MM.1S (cell line): ENCODE measurements at regions not wholly inside any gene's neighbourhood (a gene's known extent, or its start where the extent isn't known, plus 50 kb on each side); places are given as distances from the start of the nearest gene placed in this dataset.

Experiments
- DNase-seq: peaks from one replicate; pipeline ENCODE4 v3.0.0-alpha.2; 2015
- H2AFZ ChIP-seq: fragments of 300-600 bp; sonication (generic); 2 replicates; pipeline ENCODE4 v1.6.0; 2016; ENCODE audit warnings: antibody characterized with exemption, low read length
- H3F3A ChIP-seq: fragments of 300-600 bp; sonication (generic); 2 replicates; pipeline ENCODE4 v1.6.1; 2016; ENCODE audit warnings: mild to moderate bottlenecking, antibody characterized with exemption, low read length, moderate library complexity, mixed read lengths; ENCODE audit not compliant: insufficient read depth
- H3K27ac ChIP-seq: fragments of 300-600 bp; sonication (generic); 2 replicates; pipeline ENCODE4 v1.5.1; 2016; ENCODE audit warnings: mild to moderate bottlenecking, low read length
- H3K27me3 ChIP-seq: fragments of 300-600 bp; sonication (generic); replicated peaks from 2 replicates; pipeline ENCODE4 v1.6.0; 2016; ENCODE audit warnings: low read length; ENCODE audit not compliant: insufficient read depth
- H3K36me3 ChIP-seq: fragments of 300-600 bp; sonication (generic); replicated peaks from 2 replicates; pipeline ENCODE4 v1.6.1; 2016; ENCODE audit warnings: mild to moderate bottlenecking, low read length, mixed read lengths; ENCODE audit not compliant: insufficient read depth
- H3K4me1 ChIP-seq: fragments of 300-600 bp; sonication (generic); 2 replicates; pipeline ENCODE4 v1.6.1; 2016; ENCODE audit warnings: low read length, mixed read lengths
- H3K4me2 ChIP-seq: fragments of 300-600 bp; sonication (generic); 2 replicates; pipeline ENCODE4 v1.6.0; 2016; ENCODE audit warnings: low read depth, low read length
- H3K4me3 ChIP-seq: fragments of 300-600 bp; sonication (generic); 2 replicates; pipeline ENCODE4 v1.5.1; 2016; ENCODE audit warnings: low read length, mixed read lengths
- H3K79me2 ChIP-seq: fragments of 300-600 bp; sonication (generic); 2 replicates; pipeline ENCODE4 v1.6.1; 2016; ENCODE audit warnings: mixed run types, low read length, mixed read lengths
- H3K9ac ChIP-seq: fragments of 300-600 bp; sonication (generic); 2 replicates; pipeline ENCODE4 v1.6.1; 2016; ENCODE audit warnings: low read length, mixed read lengths
- H3K9me2 ChIP-seq: fragments of 300-600 bp; sonication (generic); replicated peaks from 2 replicates; pipeline ENCODE4 v1.6.1; 2016; ENCODE audit warnings: mild to moderate bottlenecking, low read length, mixed read lengths; ENCODE audit not compliant: insufficient read depth
- H3K9me3 ChIP-seq: fragments of 300-600 bp; sonication (generic); replicated peaks from 2 replicates; pipeline ENCODE4 v1.6.1; 2016; ENCODE audit warnings: mild to moderate bottlenecking, low read length, mixed read lengths; ENCODE audit not compliant: insufficient read depth
- H4K20me1 ChIP-seq: fragments of 300-600 bp; sonication (generic); 2 replicates; pipeline ENCODE4 v1.6.1; 2016; ENCODE audit warnings: mild to moderate bottlenecking, low read length, moderate library complexity, mixed read lengths; ENCODE audit not compliant: insufficient read depth
- EZH2 ChIP-seq: fragments of 300-600 bp; sonication (generic); optimal IDR thresholded peaks from 2 replicates; pipeline ENCODE3; 2017; ENCODE audit warnings: low read depth, mild to moderate bottlenecking, antibody characterized with exemption, low read length, mixed read lengths
- EZH2phosphoT487 ChIP-seq: fragments of 300-600 bp; sonication (generic); IDR thresholded peaks from 2 replicates; pipeline ENCODE4 v1.6.1; 2018; ENCODE audit warnings: antibody characterized with exemption, low read length
- TF ChIP-seq, protein P1 (sequence below): fragments of 300-600 bp; sonication (generic); IDR thresholded peaks from 2 replicates; pipeline ENCODE4 v1.5.1; 2016; ENCODE audit warnings: antibody characterized with exemption, low read length, mixed read lengths

- no peak overlapping the region for H3K4me2 ChIP-seq
Measured at GRCh38 chr18:41618147-41618546, 336.9 kb upstream of the PIK3C3 start.

GRCh38 chr18:41617647-41618046, 337.4 kb upstream of the PIK3C3 start:
- no peaks in the 10 kb centered on the region for H3K9me2 ChIP-seq
- no peaks in the 10 kb centered on the region for H3K36me3 ChIP-seq
- H3K4me1 ChIP-seq: no peaks in the 10 kb centered on the region
- H3K79me2 ChIP-seq: peaks cover 19% of the 10 kb centered on the region
- no peak overlapping the region for H2AFZ ChIP-seq
- no peak overlapping the region for H3K27ac ChIP-seq
- no peak for DNase-seq
- no peak overlapping the region for H3K4me2 ChIP-seq
- TF ChIP-seq, protein P1, sequence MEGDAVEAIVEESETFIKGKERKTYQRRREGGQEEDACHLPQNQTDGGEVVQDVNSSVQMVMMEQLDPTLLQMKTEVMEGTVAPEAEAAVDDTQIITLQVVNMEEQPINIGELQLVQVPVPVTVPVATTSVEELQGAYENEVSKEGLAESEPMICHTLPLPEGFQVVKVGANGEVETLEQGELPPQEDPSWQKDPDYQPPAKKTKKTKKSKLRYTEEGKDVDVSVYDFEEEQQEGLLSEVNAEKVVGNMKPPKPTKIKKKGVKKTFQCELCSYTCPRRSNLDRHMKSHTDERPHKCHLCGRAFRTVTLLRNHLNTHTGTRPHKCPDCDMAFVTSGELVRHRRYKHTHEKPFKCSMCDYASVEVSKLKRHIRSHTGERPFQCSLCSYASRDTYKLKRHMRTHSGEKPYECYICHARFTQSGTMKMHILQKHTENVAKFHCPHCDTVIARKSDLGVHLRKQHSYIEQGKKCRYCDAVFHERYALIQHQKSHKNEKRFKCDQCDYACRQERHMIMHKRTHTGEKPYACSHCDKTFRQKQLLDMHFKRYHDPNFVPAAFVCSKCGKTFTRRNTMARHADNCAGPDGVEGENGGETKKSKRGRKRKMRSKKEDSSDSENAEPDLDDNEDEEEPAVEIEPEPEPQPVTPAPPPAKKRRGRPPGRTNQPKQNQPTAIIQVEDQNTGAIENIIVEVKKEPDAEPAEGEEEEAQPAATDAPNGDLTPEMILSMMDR: no peak
- TF ChIP-seq EZH2 (no peak), EZH2phosphoT487 (no peak)
- no peaks in the 10 kb centered on the region for H4K20me1 ChIP-seq
- H3K4me3 ChIP-seq: no peak overlapping the region
- H3K27me3 ChIP-seq: no peaks in the 10 kb centered on the region
- no peak overlapping the region for H3K9ac ChIP-seq
- no peaks in the 10 kb centered on the region for H3F3A ChIP-seq
- no peaks in the 10 kb centered on the region for H3K9me3 ChIP-seq

More at GRCh38 chr18:41618147-41618546, 336.9 kb upstream of the PIK3C3 start:
- no peak overlapping the region for H3K27ac ChIP-seq
- no peak for TF ChIP-seq EZH2phosphoT487
- TF ChIP-seq EZH2: no peak
- TF ChIP-seq, protein P1: no peak
- H3K9me2 ChIP-seq: no peaks in the 10 kb centered on the region
- no peak overlapping the region for H3K4me3 ChIP-seq
- H3K9me3 ChIP-seq: no peaks in the 10 kb centered on the region
- H3K9ac ChIP-seq: no peak overlapping the region
- H3K27me3 ChIP-seq: no peaks in the 10 kb centered on the region
- DNase-seq: no peak
- no peaks in the 10 kb centered on the region for H3F3A ChIP-seq
- no peaks in the 10 kb centered on the region for H4K20me1 ChIP-seq
- H3K79me2 ChIP-seq: peaks cover 20% of the 10 kb centered on the region
- no peaks in the 10 kb centered on the region for H3K4me1 ChIP-seq
- no peak overlapping the region for H2AFZ ChIP-seq
- no peaks in the 10 kb centered on the region for H3K36me3 ChIP-seq

DNA sequence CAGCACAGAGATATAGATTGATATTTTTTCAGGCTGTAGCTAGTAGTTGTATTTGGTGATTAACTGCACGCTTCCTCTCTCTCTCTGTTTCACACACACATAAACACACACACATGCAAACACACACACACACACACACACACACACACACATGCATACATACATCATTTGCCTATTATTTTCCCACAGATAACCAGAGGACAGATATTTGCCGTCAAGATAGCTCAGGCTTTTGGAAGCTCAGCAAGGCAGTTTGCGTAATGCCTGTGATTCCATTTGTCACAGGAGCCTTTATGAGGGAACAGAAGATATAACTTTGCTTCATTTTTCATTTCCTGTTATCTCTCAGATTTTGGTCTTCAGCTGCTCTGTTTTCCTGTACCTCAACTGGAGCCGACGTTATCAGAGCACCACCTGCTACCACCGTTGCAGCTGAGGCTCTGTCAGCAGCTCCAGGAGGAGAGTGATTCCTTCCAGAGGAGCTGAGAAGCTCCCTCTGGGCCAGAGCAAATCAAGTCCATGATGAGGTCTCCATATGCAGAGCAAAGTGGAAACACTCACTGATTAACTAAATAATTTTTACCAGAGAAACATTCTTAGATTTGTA, 341.9 kb upstream of the PIK3C3 start:
- H3K9ac ChIP-seq: no peak overlapping the region
- H3K36me3 ChIP-seq: no peaks in the 10 kb centered on the region
- no peaks in the 10 kb centered on the region for H3F3A ChIP-seq
- no peak for DNase-seq
- no peak overlapping the region for H3K4me3 ChIP-seq
- no peaks in the 10 kb centered on the region for H3K9me3 ChIP-seq
- no peaks in the 10 kb centered on the region for H4K20me1 ChIP-seq
- H3K4me2 ChIP-seq: no peak overlapping the region
- H2AFZ ChIP-seq: no peak overlapping the region
- TF ChIP-seq, protein P1: no peak
- TF ChIP-seq EZH2: no peak
- no peak for TF ChIP-seq EZH2phosphoT487
- no peaks in the 10 kb centered on the region for H3K4me1 ChIP-seq
- H3K27me3 ChIP-seq: no peaks in the 10 kb centered on the region
- no peak overlapping the region for H3K27ac ChIP-seq
- no peaks in the 10 kb centered on the region for H3K9me2 ChIP-seq
- H3K79me2 ChIP-seq: peaks cover 5% of the 10 kb centered on the region; the same call in 1 of the 2 replicates
